H1 (cell line): ENCODE measurements at regions not wholly inside any gene's neighbourhood (a gene's known extent, or its start where the extent isn't known, plus 50 kb on each side); places are given as distances from the start of the nearest gene placed in this dataset.

Source experiments
- CTCF ChIA-PET: fragments of 300-600 bp; sonication (Branson Sonifier 250); formaldehyde crosslinking; loops from one replicate; lab custom pipeline; 2021; ENCODE audit not compliant: partially characterized antibody; lab: Charles Lee
- POLR2A ChIA-PET: fragments of 300-600 bp; sonication (Branson Sonifier 250); formaldehyde crosslinking; loops from one replicate; lab custom pipeline; 2021; ENCODE audit warnings: inconsistent platforms; ENCODE audit not compliant: partially characterized antibody; lab: Charles Lee
- DNase-seq, 2 experiments: peaks; one replicate each; pipeline versions ENCODE4 v3.0.0 to v3.0.0-alpha.2; 2010 to 2022; ENCODE audit warnings: low spot score in 2 of 2, low read depth in 1 of 2, mixed read lengths in 1 of 2
- FAIRE-seq: peaks from 2 replicates; lab custom pipeline; 2011; peaks lifted over from hg19 to GRCh38; lab: Jason Lieb, UNC
- H2AFZ ChIP-seq: 2 replicates; pipeline ENCODE4 v1.8.1; 2012; ENCODE audit warnings: low read length, inconsistent platforms
- H2AK5ac ChIP-seq: 2 replicates; pipeline ENCODE4 v1.6.1; 2013; ENCODE audit warnings: low read depth, low read length
- H2BK120ac ChIP-seq: replicated peaks from 2 replicates; pipeline ENCODE3; 2013; ENCODE audit warnings: low read depth, low read length, inconsistent platforms
- H2BK12ac ChIP-seq: 2 replicates; pipeline ENCODE4 v1.6.1; 2013; ENCODE audit warnings: low read depth, low read length
- H2BK15ac ChIP-seq: 2 replicates; pipeline ENCODE4 v1.6.1; 2013; ENCODE audit warnings: low read length
- H2BK20ac ChIP-seq: 2 replicates; pipeline ENCODE4 v1.6.1; 2013; ENCODE audit warnings: low read length
- H2BK5ac ChIP-seq: 2 replicates; pipeline ENCODE4 v1.6.1; 2013; ENCODE audit warnings: low read depth, low read length
- H3K14ac ChIP-seq: 2 replicates; pipeline ENCODE4 v1.6.1; 2013; ENCODE audit warnings: inconsistent platforms; ENCODE audit not compliant: insufficient read length
- H3K18ac ChIP-seq: 2 replicates; pipeline ENCODE4 v1.6.1; 2013; ENCODE audit warnings: low read length; ENCODE audit errors: extremely low read depth
- H3K23ac ChIP-seq: 2 replicates; pipeline ENCODE4 v1.6.1; 2013; ENCODE audit warnings: inconsistent platforms; ENCODE audit not compliant: insufficient read length
- H3K23me2 ChIP-seq: 2 replicates; pipeline ENCODE4 v1.6.1; 2013; ENCODE audit warnings: low read depth, low read length
- H3K27ac ChIP-seq: 2 replicates; pipeline ENCODE4 v1.6.1; 2011; ENCODE audit warnings: low read depth, low read length, inconsistent platforms
- H3K27me3 ChIP-seq, 4 experiments: replicated peaks in 1 of 4; 1 replicate in 1 of 4; 2 replicates in 3 of 4; pipeline versions ENCODE4 v1.6.1 to v1.8.1; 2011 to 2013; ENCODE audit warnings: low read length in 3 of 4, mild to moderate bottlenecking in 3 of 4, inconsistent platforms in 2 of 4, mixed read lengths in 2 of 4, moderate library complexity in 1 of 4; ENCODE audit not compliant: control insufficient read depth in 3 of 4, insufficient read depth in 3 of 4; ENCODE audit errors: extremely low read depth in 1 of 4
- H3K36me3 ChIP-seq, 4 experiments: 2 replicates each; pipeline versions ENCODE4 v1.6.1 to v1.8.1; 2011 to 2013; ENCODE audit warnings: mild to moderate bottlenecking in 4 of 4, low read length in 3 of 4, moderate library complexity in 2 of 4, control low read depth in 1 of 4, inconsistent platforms in 1 of 4; ENCODE audit not compliant: insufficient read depth in 4 of 4, control insufficient read depth in 2 of 4
- H3K4ac ChIP-seq: replicated peaks from 2 replicates; pipeline ENCODE3; 2013; ENCODE audit warnings: low read length, low read depth, mixed read lengths, inconsistent platforms; ENCODE audit not compliant: insufficient read length
- H3K4me1 ChIP-seq, 4 experiments: replicated peaks in 1 of 4; 1 replicate in 1 of 4; 2 replicates in 3 of 4; pipeline versions ENCODE4 v1.6.1 to v1.8.1; 2011 to 2013; ENCODE audit warnings: low read length in 3 of 4, inconsistent platforms in 2 of 4, mixed read lengths in 1 of 4; ENCODE audit not compliant: insufficient read depth in 4 of 4, control insufficient read depth in 3 of 4
- H3K4me2 ChIP-seq, 2 experiments: 2 replicates each; pipeline versions ENCODE4 v1.6.1 to v1.8.1; 2011 to 2013; ENCODE audit warnings: low read depth in 2 of 2, low read length in 2 of 2, control low read depth in 1 of 2, inconsistent platforms in 1 of 2, mild to moderate bottlenecking in 1 of 2; ENCODE audit not compliant: insufficient read depth in 1 of 2
- H3K4me3 ChIP-seq, 4 experiments: fragments of 200-600, 300-600 bp in 1 of 4; sonication (generic), shearing (Covaris generic), sonication (Bioruptor Twin) in 1 of 4; 2 replicates each; pipeline versions ENCODE4 v1.5.1 to v1.8.1; 2011 to 2016; ENCODE audit warnings: low read length in 4 of 4, low read depth in 3 of 4, control low read depth in 2 of 4, inconsistent platforms in 2 of 4, mild to moderate bottlenecking in 2 of 4, mixed read lengths in 1 of 4, moderate library complexity in 1 of 4; ENCODE audit not compliant: insufficient read depth in 2 of 4; ENCODE audit errors: extremely low read depth in 1 of 4
- H3K56ac ChIP-seq: replicated peaks from 2 replicates; pipeline ENCODE3; 2013; ENCODE audit warnings: low read depth, mild to moderate bottlenecking, mixed read lengths, low read length, inconsistent platforms; ENCODE audit not compliant: insufficient read length
- H3K79me1 ChIP-seq: 2 replicates; pipeline ENCODE4 v1.6.1; 2013; ENCODE audit warnings: low read depth, low read length, control low read depth
- H3K79me2 ChIP-seq, 2 experiments: 2 replicates each; pipeline versions ENCODE4 v1.6.1 to v1.8.1; 2012 to 2013; ENCODE audit warnings: low read length in 2 of 2, mild to moderate bottlenecking in 2 of 2, inconsistent platforms in 1 of 2; ENCODE audit not compliant: insufficient read depth in 2 of 2, control insufficient read depth in 1 of 2
- H3K9ac ChIP-seq, 4 experiments: replicated peaks in 1 of 4; 1 replicate in 1 of 4; 2 replicates in 3 of 4; pipeline versions ENCODE4 v1.6.1 to v1.8.1; 2011 to 2013; ENCODE audit warnings: low read depth in 3 of 4, low read length in 3 of 4, control low read depth in 2 of 4, mild to moderate bottlenecking in 2 of 4, moderate library complexity in 2 of 4, inconsistent platforms in 1 of 4; ENCODE audit errors: extremely low read depth in 1 of 4
- H3K9me3 ChIP-seq, 2 experiments: 2 replicates each; pipeline versions ENCODE4 v1.6.1 to v1.8.1; 2012 to 2013; ENCODE audit warnings: mild to moderate bottlenecking in 2 of 2, moderate library complexity in 2 of 2, control low read depth in 1 of 2, inconsistent platforms in 1 of 2, low read depth in 1 of 2, low read length in 1 of 2, mixed read lengths in 1 of 2; ENCODE audit not compliant: insufficient read depth in 2 of 2
- H4K20me1 ChIP-seq, 2 experiments: replicated peaks in 1 of 2; 2 replicates each; pipeline versions ENCODE3 to v1.8.1; 2011 to 2013; ENCODE audit warnings: inconsistent platforms in 2 of 2, low read length in 2 of 2, mild to moderate bottlenecking in 1 of 2; ENCODE audit not compliant: insufficient read depth in 2 of 2, control insufficient read depth in 1 of 2
- H4K5ac ChIP-seq: 2 replicates; pipeline ENCODE4 v1.6.1; 2013; ENCODE audit warnings: low read length, low read depth, mixed read lengths, inconsistent platforms; ENCODE audit not compliant: insufficient read length
- H4K8ac ChIP-seq: 2 replicates; pipeline ENCODE4 v1.8.0; 2013; ENCODE audit warnings: mild to moderate bottlenecking, moderate library complexity, low read length, inconsistent platforms; ENCODE audit not compliant: insufficient read depth; ENCODE audit errors: extremely low read depth
- H4K91ac ChIP-seq: replicated peaks from 2 replicates; pipeline ENCODE3; 2013; ENCODE audit warnings: low read length, mixed read lengths, inconsistent platforms; ENCODE audit not compliant: insufficient read length
- KDM4A ChIP-seq: IDR thresholded peaks from one replicate; pipeline ENCODE4 v1.7.1; 2012; ENCODE audit warnings: low read depth, mild to moderate bottlenecking, moderate library complexity, low read length, inconsistent platforms; ENCODE audit not compliant: severe bottlenecking
- KDM5A ChIP-seq: fragments of 200-600 bp; IDR thresholded peaks from 2 replicates; pipeline ENCODE4 v1.7.1; 2012; ENCODE audit warnings: mild to moderate bottlenecking, low read length, inconsistent platforms, mixed read lengths

DNA sequence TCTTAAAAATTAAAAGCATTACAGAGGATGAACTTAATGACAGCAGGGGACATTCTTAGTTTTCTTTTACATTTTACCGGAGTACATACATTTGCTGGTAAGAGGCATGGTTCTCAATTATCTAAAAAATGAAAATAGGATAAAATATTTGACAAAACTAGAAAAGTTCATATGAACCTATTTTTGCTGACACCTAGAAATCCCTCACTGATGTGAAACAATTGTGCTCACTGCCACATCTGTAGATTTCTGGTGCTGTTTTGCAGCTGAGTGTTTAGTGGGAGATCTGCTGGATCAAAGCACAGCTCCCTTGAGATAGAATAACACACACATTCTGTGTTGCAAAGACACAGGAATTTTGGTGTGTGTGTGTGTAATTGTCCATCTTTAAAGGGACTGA is 392.9 kb upstream of the B3GALT2 start (continued):
- no peak for TF ChIP-seq KDM5A

DNA sequence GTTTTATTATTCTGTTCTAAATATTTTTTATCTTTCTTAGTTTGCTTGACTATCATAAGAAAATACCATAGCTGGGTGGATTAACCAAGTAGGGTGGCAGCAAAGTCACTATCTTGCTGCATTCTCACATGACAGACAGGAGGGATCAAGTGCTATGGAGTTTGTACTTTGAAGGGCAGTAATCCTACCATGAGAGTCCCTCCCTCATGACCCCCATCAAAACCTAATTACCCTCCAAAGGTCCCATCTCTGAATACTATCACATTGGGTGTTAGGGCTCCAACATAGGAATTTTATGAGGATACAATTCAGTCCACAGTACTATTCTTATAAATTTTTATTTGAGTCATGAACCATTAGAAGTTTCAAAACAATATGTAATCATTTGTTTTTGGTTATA is 388.5 kb upstream of the B3GALT2 start:
- ChIA-PET POLR2A (no interaction called here), CTCF (no interaction called here)
- no peak overlapping the region for H2BK12ac ChIP-seq
- H3K23me2 ChIP-seq, result no peaks in the 10 kb centered on the region; the same call in 1 of the 2 replicates
- DNase-seq, result no peak
- no peaks in the 10 kb centered on the region for H3K4me1 ChIP-seq
- H4K91ac ChIP-seq, result no peak overlapping the region
- H2AK5ac ChIP-seq, result no peak overlapping the region
- no peak overlapping the region for H2BK15ac ChIP-seq
- no peak overlapping the region for H2AFZ ChIP-seq
- H3K56ac ChIP-seq, result no peak overlapping the region
- no peak overlapping the region for H3K23ac ChIP-seq
- H3K9ac ChIP-seq, result no peak overlapping the region
- no peaks in the 10 kb centered on the region for H3K79me1 ChIP-seq
- H4K5ac ChIP-seq, result no peak overlapping the region
- no peak overlapping the region for H2BK5ac ChIP-seq
- no peak overlapping the region for H3K4me2 ChIP-seq
- H3K27me3 ChIP-seq, result no peaks in the 10 kb centered on the region
- H3K14ac ChIP-seq, result no peak overlapping the region
- H4K8ac ChIP-seq, result no peak overlapping the region
- no peak overlapping the region for H3K4ac ChIP-seq
- no peak for TF ChIP-seq KDM4A
- FAIRE-seq, result no peak
- no peaks in the 10 kb centered on the region for H3K79me2 ChIP-seq
- H3K36me3 ChIP-seq, result no peaks in the 10 kb centered on the region
- no peak overlapping the region for H2BK20ac ChIP-seq
- no peaks in the 10 kb centered on the region for H3K9me3 ChIP-seq
- H3K27ac ChIP-seq, result no peak overlapping the region
- no peak overlapping the region for H3K18ac ChIP-seq
- H4K20me1 ChIP-seq, result no peaks in the 10 kb centered on the region
- H2BK120ac ChIP-seq, result no peak overlapping the region
- no peak overlapping the region for H3K4me3 ChIP-seq
